Endothelial cell of umbilical vein (primary cell): ENCODE measurements at regions not wholly inside any gene's neighbourhood (a gene's known extent, or its start where the extent isn't known, plus 50 kb on each side); places are given as distances from the start of the nearest gene placed in this dataset.
"Not testable (repeated sequence)": the region's sequence is repeated elsewhere in the genome, so short reads cannot be mapped to it uniquely, and the experiment has no call there.

Experiments used
- BruUV-seq: library from RNA; stranded (reverse); fragments of 400-500 nt; replicated peaks from 2 replicates; lab custom pipeline; 2021; lab: Mats Ljungman, UMichigan
- CTCF ChIA-PET: fragments of 300-600, 350-600 bp; sonication (Branson Sonifier 250); formaldehyde crosslinking; loops from one replicate; lab custom pipeline; 2021; ENCODE audit warnings: antibody characterized with exemption, inconsistent platforms; lab: Charles Lee
- POLR2A ChIA-PET: fragments of 300-600, 350-600 bp; sonication (Branson Sonifier 250); formaldehyde crosslinking; loops from one replicate; lab custom pipeline; 2021; ENCODE audit warnings: antibody characterized with exemption, inconsistent platforms; lab: Charles Lee
- DNase-seq: peaks from one replicate; pipeline ENCODE4 v3.0.0-alpha.2; 2011; ENCODE audit warnings: low read depth, low spot score
- FAIRE-seq: peaks from 2 replicates; lab custom pipeline; 2011; peaks lifted over from hg19 to GRCh38; lab: Jason Lieb, UNC
- H2AFZ ChIP-seq: 2 replicates; pipeline ENCODE4 v1.6.0; 2012; ENCODE audit warnings: low read depth, low read length, control low read depth, inconsistent platforms
- H3K27ac ChIP-seq: 2 replicates; pipeline ENCODE4 v1.5.1; 2011; ENCODE audit warnings: low read depth, mild to moderate bottlenecking, control low read depth, low read length, moderate library complexity; ENCODE audit not compliant: insufficient read depth
- H3K27me3 ChIP-seq, 2 experiments: 2 replicates each; pipeline versions ENCODE4 v1.6.0 to v1.6.1; 2011; ENCODE audit warnings: low read length in 2 of 2, mixed read lengths in 1 of 2; ENCODE audit not compliant: control insufficient read depth in 2 of 2, insufficient read depth in 2 of 2
- H3K36me3 ChIP-seq, 2 experiments: 2 replicates in 1 of 2; 3 replicates in 1 of 2; pipeline ENCODE4 v1.5.1; 2011; ENCODE audit warnings: low read length in 2 of 2, mild to moderate bottlenecking in 1 of 2, moderate library complexity in 1 of 2; ENCODE audit not compliant: control insufficient read depth in 2 of 2, insufficient read depth in 2 of 2; ENCODE audit errors: extremely low read depth in 1 of 2
- H3K4me1 ChIP-seq: 3 replicates; pipeline ENCODE4 v1.5.1; 2011; ENCODE audit warnings: mild to moderate bottlenecking, low read length; ENCODE audit not compliant: control insufficient read depth, insufficient read depth; ENCODE audit errors: extremely low read depth
- H3K4me2 ChIP-seq: 2 replicates; pipeline ENCODE4 v1.6.1; 2011; ENCODE audit warnings: low read length, control low read depth, mixed read lengths; ENCODE audit not compliant: insufficient read depth
- H3K4me3 ChIP-seq, 3 experiments: fragments of 200-600 bp in 1 of 3; sonication (generic), shearing (Covaris generic) in 1 of 3; replicated peaks in 1 of 3; 2 replicates each; pipeline ENCODE4 v1.5.1; 2011 to 2016; ENCODE audit warnings: control low read depth in 3 of 3, low read length in 3 of 3, mild to moderate bottlenecking in 2 of 3, inconsistent platforms in 1 of 3, low read depth in 1 of 3, moderate library complexity in 1 of 3; ENCODE audit not compliant: insufficient read depth in 1 of 3
- H3K79me2 ChIP-seq: 2 replicates; pipeline ENCODE4 v1.6.0; 2012; ENCODE audit warnings: low read length, inconsistent platforms; ENCODE audit not compliant: control insufficient read depth, insufficient read depth
- H3K9ac ChIP-seq: replicated peaks from 2 replicates; pipeline ENCODE3; 2011; ENCODE audit warnings: low read length, control low read depth; ENCODE audit not compliant: insufficient read depth; ENCODE audit errors: extremely low read depth
- H3K9me1 ChIP-seq: replicated peaks from 3 replicates; pipeline ENCODE4 v1.6.0; 2011; ENCODE audit warnings: mild to moderate bottlenecking, low read length; ENCODE audit not compliant: control insufficient read depth, insufficient read depth; ENCODE audit errors: extremely low read depth
- H3K9me3 ChIP-seq: replicated peaks from 2 replicates; pipeline ENCODE4 v1.5.1; 2012; ENCODE audit warnings: low read length, inconsistent platforms; ENCODE audit not compliant: control insufficient read depth, insufficient read depth
- H4K20me1 ChIP-seq: replicated peaks from 2 replicates; pipeline ENCODE3; 2011; ENCODE audit warnings: mild to moderate bottlenecking, low read length; ENCODE audit not compliant: control insufficient read depth, insufficient read depth; ENCODE audit errors: extremely low read depth
- MAX ChIP-seq: IDR thresholded peaks from 2 replicates; pipeline ENCODE4 v1.6.1; 2011; ENCODE audit not compliant: insufficient read depth, insufficient read length
- POLR2A ChIP-seq: IDR thresholded peaks from 2 replicates; pipeline ENCODE4 v1.6.1; 2012; ENCODE audit warnings: low read depth, mild to moderate bottlenecking, control low read depth, low read length
- POLR2AphosphoS5 ChIP-seq: IDR thresholded peaks from 2 replicates; pipeline ENCODE4 v1.6.1; 2012; ENCODE audit warnings: low read depth, mild to moderate bottlenecking, control low read depth, low read length, moderate library complexity; ENCODE audit not compliant: insufficient read depth
- dilution Hi-C: fragments of 300-500 bp; cut with MboI; formaldehyde crosslinking; loops from one replicate; pipeline ENCODE4 v1.15.0; 2019; ENCODE audit warnings: low sequenced_read_pairs; ENCODE audit not compliant: extremely low pct_ligation_motif_present
- intact Hi-C: fragments of 100-400 bp; cut with micrococcal nuclease; formaldehyde crosslinking; loops from one replicate; pipeline ENCODE4 v1.10.0; 2022

- Histone ChIP-seq H3K9me3 (no peaks in the 10 kb centered on the region), H3K36me3 (no peaks in the 10 kb centered on the region), H2AFZ (no peak overlapping the region), H3K9ac (no peak overlapping the region), H3K27ac (no peak overlapping the region), H3K79me2 (no peaks in the 10 kb centered on the region), H3K27me3 (no peaks in the 10 kb centered on the region), H3K4me3 (no peak overlapping the region), H3K9me1 (no peaks in the 10 kb centered on the region), H3K4me2 (no peak overlapping the region), H3K4me1 (no peaks in the 10 kb centered on the region), H4K20me1 (no peaks in the 10 kb centered on the region)
- FAIRE-seq: no peak
- DNase-seq: no peak
- CTCF ChIA-PET: no interaction called here
- TF ChIP-seq MAX (no peak), POLR2AphosphoS5 (no peak), POLR2A (no peak)
- intact Hi-C loops: no loop called here
- POLR2A ChIA-PET: no interaction called here
- BruUV-seq: no TSS peak
- dilution Hi-C loops: no loop called here
Measured at GRCh38 chr6:86016077-86016476, 373.4 kb upstream of the SYNCRIP start.

GRCh38 chr6:86012991-86013390, 370.3 kb upstream of the SYNCRIP start:
- FAIRE-seq: not testable (repeated sequence)

More at GRCh38 chr6:86012991-86013390, 370.3 kb upstream of the SYNCRIP start:
- dilution Hi-C loops, H3K27me3 ChIP-seq, H3K36me3 ChIP-seq, BruUV-seq, H3K4me3 ChIP-seq, H3K4me1 ChIP-seq, POLR2A ChIA-PET, H3K9me1 ChIP-seq, H3K4me2 ChIP-seq, H2AFZ ChIP-seq, CTCF ChIA-PET, H3K9me3 ChIP-seq, H3K27ac ChIP-seq, intact Hi-C loops, H3K9ac ChIP-seq, H4K20me1 ChIP-seq, H3K79me2 ChIP-seq, DNase-seq: not testable (repeated sequence)
